HCT116 (cell line): ENCODE measurements at regions not wholly inside any gene's neighbourhood (a gene's known extent, or its start where the extent isn't known, plus 50 kb on each side); places are given as distances from the start of the nearest gene placed in this dataset.

Experiments
- ATAC-seq: fragments of 200-7000 bp; cut with Tn5 transposase; 2 replicates; pipeline ENCODE4 v1.9.1; 2020; ENCODE audit warnings: mild to moderate bottlenecking, moderate library complexity
- BruUV-seq: library from RNA; stranded (reverse); fragments of 400-500 nt; replicated peaks from 2 replicates; lab custom pipeline; 2021; lab: Mats Ljungman, UMichigan
- CTCF ChIA-PET: fragments of 300-600 bp; sonication (Branson Sonifier 250); formaldehyde crosslinking; loops from one replicate; lab custom pipeline; 2021; ENCODE audit warnings: antibody characterized with exemption; lab: Charles Lee
- POLR2A ChIA-PET: fragments of 300-600, 350-600 bp; sonication (Branson Sonifier 250); formaldehyde crosslinking; loops from one replicate; lab custom pipeline; 2021; ENCODE audit warnings: antibody characterized with exemption; lab: Charles Lee
- RAD21 ChIA-PET, 2 experiments: fragments of 300-600 bp; sonication (Branson Sonifier 250); formaldehyde crosslinking; loops; one replicate each; lab custom pipeline; 2023; ENCODE audit warnings: low total read pairs in 2 of 2; ENCODE audit not compliant: uncharacterized antibody in 2 of 2, unreplicated experiment in 2 of 2, low non-redundant PET in 1 of 2; lab: Charles Lee
- DNase-seq: peaks from one replicate; pipeline ENCODE4 v3.0.0-alpha.2; 2010; ENCODE audit warnings: low read depth, low spot score
- H2AFZ ChIP-seq: fragments of 200-600 bp; shearing (Covaris generic), sonication (generic); 2 replicates; pipeline ENCODE4 v1.6.1; 2017; ENCODE audit warnings: low read depth, mixed run types, mixed read lengths, antibody characterized with exemption, low read length; ENCODE audit not compliant: poor library complexity, severe bottlenecking
- H3K27ac ChIP-seq: 2 replicates; pipeline ENCODE4 v1.5.1; 2012; ENCODE audit warnings: low read depth, low read length
- H3K27me3 ChIP-seq: fragments of 200-600 bp; sonication (generic); 2 replicates; pipeline ENCODE4 v1.6.1; 2016; ENCODE audit warnings: mixed run types, low read length, mixed read lengths; ENCODE audit not compliant: insufficient read depth
- H3K36me3 ChIP-seq, 2 experiments: fragments of 200-500 bp in 1 of 2; fragments of 200-600 bp in 1 of 2; sonication (Bioruptor generic) in 1 of 2; sonication (generic) in 1 of 2; 2 replicates each; pipeline versions ENCODE4 v1.5.1 to v1.6.1; 2014 to 2016; ENCODE audit warnings: low read length in 2 of 2, inconsistent platforms in 1 of 2, mixed read lengths in 1 of 2, mixed run types in 1 of 2; ENCODE audit not compliant: insufficient read depth in 2 of 2, control insufficient read depth in 1 of 2
- H3K4me1 ChIP-seq, 2 experiments: fragments of 200-600 bp in 1 of 2; sonication (generic) in 1 of 2; 2 replicates each; pipeline versions ENCODE4 v1.5.1 to v1.6.1; 2012 to 2017; ENCODE audit warnings: low read length in 2 of 2, inconsistent platforms in 1 of 2, mild to moderate bottlenecking in 1 of 2, mixed read lengths in 1 of 2, mixed run types in 1 of 2, moderate library complexity in 1 of 2; ENCODE audit not compliant: insufficient read depth in 2 of 2, control insufficient read depth in 1 of 2
- H3K4me2 ChIP-seq: fragments of 200-600 bp; sonication (generic); 2 replicates; pipeline ENCODE4 v1.6.1; 2017; ENCODE audit warnings: mixed run types, low read length, mixed read lengths
- H3K4me3 ChIP-seq, 2 experiments: fragments of 200-600 bp in 1 of 2; sonication (generic) in 1 of 2; replicated peaks in 1 of 2; 2 replicates each; pipeline ENCODE4 v1.5.1; 2011 to 2016; ENCODE audit warnings: low read length in 2 of 2, control low read depth in 1 of 2, low read depth in 1 of 2, mild to moderate bottlenecking in 1 of 2, mixed read lengths in 1 of 2, mixed run types in 1 of 2
- H3K79me2 ChIP-seq: fragments of 200-600 bp; sonication (generic); 2 replicates; pipeline ENCODE4 v1.6.1; 2017; ENCODE audit warnings: mild to moderate bottlenecking, mixed run types, low read length, moderate library complexity, mixed read lengths; ENCODE audit not compliant: insufficient read depth
- H3K9ac ChIP-seq: fragments of 200-600 bp; sonication (generic); 2 replicates; pipeline ENCODE4 v1.6.1; 2016; ENCODE audit warnings: low read length, mixed read lengths
- H3K9me2 ChIP-seq: fragments of 200-600 bp; sonication (generic), shearing (Covaris generic); 2 replicates; pipeline ENCODE4 v1.6.1; 2017; ENCODE audit warnings: mixed run types, mild to moderate bottlenecking, moderate library complexity; ENCODE audit not compliant: insufficient read depth
- H3K9me3 ChIP-seq, 2 experiments: fragments of 200-500 bp in 1 of 2; fragments of 200-600 bp in 1 of 2; sonication (Bioruptor generic) in 1 of 2; sonication (generic) in 1 of 2; 2 replicates each; pipeline ENCODE4 v1.6.1; 2014 to 2017; ENCODE audit warnings: low read length in 2 of 2, mixed read lengths in 2 of 2, inconsistent platforms in 1 of 2, low read depth in 1 of 2, mild to moderate bottlenecking in 1 of 2, mixed run types in 1 of 2, moderate library complexity in 1 of 2; ENCODE audit not compliant: control insufficient read depth in 1 of 2, insufficient read depth in 1 of 2
- H4K20me1 ChIP-seq: fragments of 200-600 bp; sonication (generic), shearing (Covaris generic); 2 replicates; pipeline ENCODE4 v1.6.1; 2017; ENCODE audit warnings: mixed run types, mild to moderate bottlenecking, moderate library complexity; ENCODE audit not compliant: insufficient read depth
- CEBPB ChIP-seq: IDR thresholded peaks from 2 replicates; pipeline ENCODE4 v1.6.1; 2012; ENCODE audit warnings: low read depth
- FOSL1 ChIP-seq: IDR thresholded peaks from 2 replicates; pipeline ENCODE4 v1.6.1; 2012; ENCODE audit warnings: low read depth
- JUND ChIP-seq: IDR thresholded peaks from 2 replicates; pipeline ENCODE4 v1.6.1; 2012
- POLR2AphosphoS5 ChIP-seq: IDR thresholded peaks from 2 replicates; pipeline ENCODE4 v1.6.1; 2011; ENCODE audit warnings: mild to moderate bottlenecking, low read depth, low read length, moderate library complexity
- SP1 ChIP-seq: IDR thresholded peaks from 2 replicates; pipeline ENCODE4 v1.6.1; 2012; ENCODE audit warnings: low read depth
- YY1 ChIP-seq: IDR thresholded peaks from 2 replicates; pipeline ENCODE4 v1.6.1; 2011; ENCODE audit warnings: low read length, low read depth, moderate library complexity, mild to moderate bottlenecking; ENCODE audit not compliant: insufficient replicate concordance; ENCODE audit errors: extremely low read depth
- intact Hi-C: fragments of 100-400 bp; cut with micrococcal nuclease; formaldehyde crosslinking; loops from 2 replicates; pipeline ENCODE4 v1.10.0; 2022
- TF ChIP-seq, protein P1 (sequence below), 3 experiments: fragments of 200-600 bp in 1 of 3; sonication (generic) in 1 of 3; IDR thresholded peaks in 2 of 3; conservative IDR thresholded peaks in 1 of 3; 2 replicates each; pipeline ENCODE4 v1.5.1; 2012 to 2017; ENCODE audit warnings: low read depth in 2 of 3, low read length in 2 of 3, antibody characterized with exemption in 1 of 3, borderline replicate concordance in 1 of 3, control low read depth in 1 of 3, mild to moderate bottlenecking in 1 of 3, mixed read lengths in 1 of 3, mixed run types in 1 of 3, moderate library complexity in 1 of 3; ENCODE audit not compliant: insufficient read depth in 1 of 3
- TF ChIP-seq, protein P2 (sequence below): IDR thresholded peaks from 2 replicates; pipeline ENCODE4 v1.6.1; 2012; ENCODE audit warnings: low read depth
- TF ChIP-seq, protein P3 (sequence below): IDR thresholded peaks from 2 replicates; pipeline ENCODE4 v1.6.1; 2012
- TF ChIP-seq, protein P4 (sequence below): IDR thresholded peaks from 2 replicates; pipeline ENCODE4 v1.6.1; 2011; ENCODE audit warnings: mild to moderate bottlenecking, low read length, moderate library complexity; ENCODE audit not compliant: insufficient replicate concordance; ENCODE audit errors: extremely low read depth

DNA sequence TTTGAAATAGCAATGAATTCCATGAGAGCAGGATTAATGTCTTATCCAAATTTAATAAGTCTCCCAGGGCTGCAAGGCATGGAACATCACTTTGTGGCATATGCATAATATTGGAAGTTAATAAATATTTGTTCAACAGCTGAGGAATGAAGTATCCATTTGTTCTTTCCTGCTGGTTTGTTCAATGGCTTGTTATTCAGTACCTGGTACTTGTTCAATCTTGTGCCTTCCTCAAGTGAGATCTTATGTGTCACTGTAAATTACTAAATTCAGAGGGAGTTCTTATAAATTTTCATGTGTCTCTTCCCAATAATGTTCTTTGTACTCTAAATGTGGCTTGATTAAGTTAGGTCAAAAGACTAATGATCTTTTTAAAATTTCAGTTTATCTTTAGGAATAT is 1105.5 kb upstream of the SPRY2 start:
- BruUV-seq, result no TSS peak
- no peaks in the 10 kb centered on the region; the same call in 1 of the 2 replicates for H4K20me1 ChIP-seq
- H3K4me2 ChIP-seq, result no peak overlapping the region
- no peak overlapping the region for H2AFZ ChIP-seq
- CTCF ChIA-PET, result no interaction called here
- RAD21 ChIA-PET, result no interaction called here
- no peak overlapping the region for H3K4me3 ChIP-seq
- no peaks in the 10 kb centered on the region for H3K79me2 ChIP-seq
- intact Hi-C loops, result no loop called here
- TF ChIP-seq, protein P1, sequence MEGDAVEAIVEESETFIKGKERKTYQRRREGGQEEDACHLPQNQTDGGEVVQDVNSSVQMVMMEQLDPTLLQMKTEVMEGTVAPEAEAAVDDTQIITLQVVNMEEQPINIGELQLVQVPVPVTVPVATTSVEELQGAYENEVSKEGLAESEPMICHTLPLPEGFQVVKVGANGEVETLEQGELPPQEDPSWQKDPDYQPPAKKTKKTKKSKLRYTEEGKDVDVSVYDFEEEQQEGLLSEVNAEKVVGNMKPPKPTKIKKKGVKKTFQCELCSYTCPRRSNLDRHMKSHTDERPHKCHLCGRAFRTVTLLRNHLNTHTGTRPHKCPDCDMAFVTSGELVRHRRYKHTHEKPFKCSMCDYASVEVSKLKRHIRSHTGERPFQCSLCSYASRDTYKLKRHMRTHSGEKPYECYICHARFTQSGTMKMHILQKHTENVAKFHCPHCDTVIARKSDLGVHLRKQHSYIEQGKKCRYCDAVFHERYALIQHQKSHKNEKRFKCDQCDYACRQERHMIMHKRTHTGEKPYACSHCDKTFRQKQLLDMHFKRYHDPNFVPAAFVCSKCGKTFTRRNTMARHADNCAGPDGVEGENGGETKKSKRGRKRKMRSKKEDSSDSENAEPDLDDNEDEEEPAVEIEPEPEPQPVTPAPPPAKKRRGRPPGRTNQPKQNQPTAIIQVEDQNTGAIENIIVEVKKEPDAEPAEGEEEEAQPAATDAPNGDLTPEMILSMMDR (IDR thresholded peaks at IDR 0.05 in 2 of 3, conservative IDR thresholded peaks at IDR 0.05 in 1 of 3; ENCODE audit: borderline replicate concordance in 1 of 3, insufficient read depth in 1 of 3, low read depth in 2 of 3, low read length in 2 of 3), result no peak
- TF ChIP-seq JUND, result no peak
- TF ChIP-seq SP1, result no peak
- no peak for TF ChIP-seq FOSL1
- no peak for TF ChIP-seq YY1
- TF ChIP-seq, protein P2, sequence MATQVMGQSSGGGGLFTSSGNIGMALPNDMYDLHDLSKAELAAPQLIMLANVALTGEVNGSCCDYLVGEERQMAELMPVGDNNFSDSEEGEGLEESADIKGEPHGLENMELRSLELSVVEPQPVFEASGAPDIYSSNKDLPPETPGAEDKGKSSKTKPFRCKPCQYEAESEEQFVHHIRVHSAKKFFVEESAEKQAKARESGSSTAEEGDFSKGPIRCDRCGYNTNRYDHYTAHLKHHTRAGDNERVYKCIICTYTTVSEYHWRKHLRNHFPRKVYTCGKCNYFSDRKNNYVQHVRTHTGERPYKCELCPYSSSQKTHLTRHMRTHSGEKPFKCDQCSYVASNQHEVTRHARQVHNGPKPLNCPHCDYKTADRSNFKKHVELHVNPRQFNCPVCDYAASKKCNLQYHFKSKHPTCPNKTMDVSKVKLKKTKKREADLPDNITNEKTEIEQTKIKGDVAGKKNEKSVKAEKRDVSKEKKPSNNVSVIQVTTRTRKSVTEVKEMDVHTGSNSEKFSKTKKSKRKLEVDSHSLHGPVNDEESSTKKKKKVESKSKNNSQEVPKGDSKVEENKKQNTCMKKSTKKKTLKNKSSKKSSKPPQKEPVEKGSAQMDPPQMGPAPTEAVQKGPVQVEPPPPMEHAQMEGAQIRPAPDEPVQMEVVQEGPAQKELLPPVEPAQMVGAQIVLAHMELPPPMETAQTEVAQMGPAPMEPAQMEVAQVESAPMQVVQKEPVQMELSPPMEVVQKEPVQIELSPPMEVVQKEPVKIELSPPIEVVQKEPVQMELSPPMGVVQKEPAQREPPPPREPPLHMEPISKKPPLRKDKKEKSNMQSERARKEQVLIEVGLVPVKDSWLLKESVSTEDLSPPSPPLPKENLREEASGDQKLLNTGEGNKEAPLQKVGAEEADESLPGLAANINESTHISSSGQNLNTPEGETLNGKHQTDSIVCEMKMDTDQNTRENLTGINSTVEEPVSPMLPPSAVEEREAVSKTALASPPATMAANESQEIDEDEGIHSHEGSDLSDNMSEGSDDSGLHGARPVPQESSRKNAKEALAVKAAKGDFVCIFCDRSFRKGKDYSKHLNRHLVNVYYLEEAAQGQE, result no peak
- TF ChIP-seq CEBPB, result no peak
- TF ChIP-seq, protein P3, sequence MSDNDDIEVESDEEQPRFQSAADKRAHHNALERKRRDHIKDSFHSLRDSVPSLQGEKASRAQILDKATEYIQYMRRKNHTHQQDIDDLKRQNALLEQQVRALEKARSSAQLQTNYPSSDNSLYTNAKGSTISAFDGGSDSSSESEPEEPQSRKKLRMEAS, result no peak
- TF ChIP-seq POLR2AphosphoS5, result no peak
- TF ChIP-seq, protein P4, sequence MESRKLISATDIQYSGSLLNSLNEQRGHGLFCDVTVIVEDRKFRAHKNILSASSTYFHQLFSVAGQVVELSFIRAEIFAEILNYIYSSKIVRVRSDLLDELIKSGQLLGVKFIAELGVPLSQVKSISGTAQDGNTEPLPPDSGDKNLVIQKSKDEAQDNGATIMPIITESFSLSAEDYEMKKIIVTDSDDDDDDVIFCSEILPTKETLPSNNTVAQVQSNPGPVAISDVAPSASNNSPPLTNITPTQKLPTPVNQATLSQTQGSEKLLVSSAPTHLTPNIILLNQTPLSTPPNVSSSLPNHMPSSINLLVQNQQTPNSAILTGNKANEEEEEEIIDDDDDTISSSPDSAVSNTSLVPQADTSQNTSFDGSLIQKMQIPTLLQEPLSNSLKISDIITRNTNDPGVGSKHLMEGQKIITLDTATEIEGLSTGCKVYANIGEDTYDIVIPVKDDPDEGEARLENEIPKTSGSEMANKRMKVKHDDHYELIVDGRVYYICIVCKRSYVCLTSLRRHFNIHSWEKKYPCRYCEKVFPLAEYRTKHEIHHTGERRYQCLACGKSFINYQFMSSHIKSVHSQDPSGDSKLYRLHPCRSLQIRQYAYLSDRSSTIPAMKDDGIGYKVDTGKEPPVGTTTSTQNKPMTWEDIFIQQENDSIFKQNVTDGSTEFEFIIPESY, result no peak
- ATAC-seq (no peak), DNase-seq (no peak)
- H3K9ac ChIP-seq, result no peak overlapping the region
- no peak overlapping the region for H3K27ac ChIP-seq
- H3K4me1 ChIP-seq, result no peaks in the 10 kb centered on the region
- no peaks in the 10 kb centered on the region for H3K9me3 ChIP-seq
- POLR2A ChIA-PET, result no interaction called here
- no peaks in the 10 kb centered on the region for H3K9me2 ChIP-seq
- no peaks in the 10 kb centered on the region for H3K36me3 ChIP-seq
- H3K27me3 ChIP-seq, result no peaks in the 10 kb centered on the region
